22Rv1 (cell line): ENCODE measurements at regions not wholly inside any gene's neighbourhood (a gene's known extent, or its start where the extent isn't known, plus 50 kb on each side); places are given as distances from the start of the nearest gene placed in this dataset.

Experiments
- ZFX ChIP-seq: fragments of 450-650 bp; IDR thresholded peaks from 2 replicates; pipeline ENCODE4 v1.6.1; 2017; ENCODE audit warnings: antibody characterized with exemption, borderline replicate concordance
- TF ChIP-seq, protein P1 (sequence below): fragments of 450-650 bp; IDR thresholded peaks from 2 replicates; pipeline ENCODE4 v1.5.1; 2017; ENCODE audit warnings: mild to moderate bottlenecking

DNA sequence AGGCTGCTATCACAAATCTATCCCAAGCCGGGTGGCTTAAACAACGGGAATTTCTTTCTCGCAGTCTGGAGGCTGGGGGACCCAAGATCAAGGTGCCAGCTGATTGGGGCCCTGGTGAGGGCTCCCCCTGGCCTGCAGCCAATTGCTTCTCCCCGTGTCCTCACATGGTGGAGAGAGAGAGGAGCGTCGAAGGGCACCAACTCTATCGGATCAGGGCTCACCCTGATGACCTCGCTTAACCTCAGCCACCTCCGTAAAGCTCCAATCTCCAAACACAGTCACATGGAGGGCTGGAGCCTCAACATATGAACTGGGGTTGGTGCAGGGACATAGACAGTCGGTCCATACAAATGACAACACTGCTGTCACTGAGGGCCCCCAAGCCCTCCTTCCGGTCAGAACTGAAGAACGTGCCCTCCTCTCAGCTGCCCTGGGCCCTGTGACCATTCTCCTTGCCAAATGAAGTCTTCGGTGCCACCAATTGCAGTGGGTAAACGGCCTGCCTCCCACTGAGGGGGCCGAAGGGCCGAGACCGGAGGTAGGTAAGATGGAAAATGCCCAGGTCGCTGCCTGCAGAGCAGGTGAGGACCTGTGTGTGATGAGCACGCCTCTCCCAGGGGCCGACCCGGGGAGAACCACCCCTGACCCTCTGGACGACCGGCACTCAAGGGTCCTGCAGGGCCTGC, 211.0 kb downstream of the TOMM20 start:
- TF ChIP-seq, protein P1, sequence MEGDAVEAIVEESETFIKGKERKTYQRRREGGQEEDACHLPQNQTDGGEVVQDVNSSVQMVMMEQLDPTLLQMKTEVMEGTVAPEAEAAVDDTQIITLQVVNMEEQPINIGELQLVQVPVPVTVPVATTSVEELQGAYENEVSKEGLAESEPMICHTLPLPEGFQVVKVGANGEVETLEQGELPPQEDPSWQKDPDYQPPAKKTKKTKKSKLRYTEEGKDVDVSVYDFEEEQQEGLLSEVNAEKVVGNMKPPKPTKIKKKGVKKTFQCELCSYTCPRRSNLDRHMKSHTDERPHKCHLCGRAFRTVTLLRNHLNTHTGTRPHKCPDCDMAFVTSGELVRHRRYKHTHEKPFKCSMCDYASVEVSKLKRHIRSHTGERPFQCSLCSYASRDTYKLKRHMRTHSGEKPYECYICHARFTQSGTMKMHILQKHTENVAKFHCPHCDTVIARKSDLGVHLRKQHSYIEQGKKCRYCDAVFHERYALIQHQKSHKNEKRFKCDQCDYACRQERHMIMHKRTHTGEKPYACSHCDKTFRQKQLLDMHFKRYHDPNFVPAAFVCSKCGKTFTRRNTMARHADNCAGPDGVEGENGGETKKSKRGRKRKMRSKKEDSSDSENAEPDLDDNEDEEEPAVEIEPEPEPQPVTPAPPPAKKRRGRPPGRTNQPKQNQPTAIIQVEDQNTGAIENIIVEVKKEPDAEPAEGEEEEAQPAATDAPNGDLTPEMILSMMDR = no peak
- TF ChIP-seq ZFX = no peak
